Loucy (cell line): ENCODE measurements at regions not wholly inside any gene's neighbourhood (a gene's known extent, or its start where the extent isn't known, plus 50 kb on each side); places are given as distances from the start of the nearest gene placed in this dataset.
"Not testable (repeated sequence)": the region's sequence is repeated elsewhere in the genome, so short reads cannot be mapped to it uniquely, and the experiment has no call there.

Experiments
- H2AFZ ChIP-seq: fragments of 200-600 bp; sonication (generic); 2 replicates; pipeline ENCODE4 v1.6.0; 2016; ENCODE audit warnings: antibody characterized with exemption, mild to moderate bottlenecking, low read length, moderate library complexity
- H3F3A ChIP-seq: fragments of 200-600 bp; 2 replicates; pipeline ENCODE4 v1.6.0; 2016; ENCODE audit warnings: antibody characterized with exemption, low read depth, mild to moderate bottlenecking
- H3K27me3 ChIP-seq: fragments of 200-600 bp; sonication (generic); 2 replicates; pipeline ENCODE4 v1.6.1; 2014; ENCODE audit warnings: low read length, mild to moderate bottlenecking; ENCODE audit not compliant: insufficient read depth, poor library complexity, severe bottlenecking
- H3K36me3 ChIP-seq: fragments of 200-600 bp; sonication (generic); 2 replicates; pipeline ENCODE4 v1.6.1; 2016; ENCODE audit warnings: low read length; ENCODE audit not compliant: insufficient read depth
- H3K4me1 ChIP-seq: fragments of 200-600 bp; sonication (generic); 2 replicates; pipeline ENCODE4 v1.5.1; 2014; ENCODE audit warnings: low read length, mild to moderate bottlenecking; ENCODE audit not compliant: insufficient read depth, poor library complexity, severe bottlenecking
- H3K4me2 ChIP-seq: fragments of 200-600 bp; sonication (generic); 2 replicates; pipeline ENCODE4 v1.6.0; 2014; ENCODE audit warnings: antibody characterized with exemption, low read length, low read depth, mild to moderate bottlenecking; ENCODE audit not compliant: poor library complexity, severe bottlenecking
- H3K4me3 ChIP-seq: fragments of 200-600 bp; sonication (generic); 2 replicates; pipeline ENCODE4 v1.5.1; 2014; ENCODE audit warnings: low read length, mild to moderate bottlenecking, mixed read lengths; ENCODE audit not compliant: poor library complexity, severe bottlenecking
- H3K79me2 ChIP-seq: fragments of 200-600 bp; sonication (generic); 2 replicates; pipeline ENCODE4 v1.6.1; 2014; ENCODE audit warnings: low read length; ENCODE audit not compliant: insufficient read depth
- H3K9ac ChIP-seq: fragments of 200-600 bp; sonication (generic); 2 replicates; pipeline ENCODE4 v1.6.0; 2014; ENCODE audit warnings: mild to moderate bottlenecking, low read depth, low read length, moderate library complexity; ENCODE audit not compliant: poor library complexity, severe bottlenecking
- H3K9me2 ChIP-seq: fragments of 200-600 bp; sonication (generic); replicated peaks from 2 replicates; pipeline ENCODE4 v1.6.1; 2016; ENCODE audit warnings: low read depth, low read length, mixed read lengths
- H3K9me3 ChIP-seq: fragments of 200-600 bp; sonication (generic); 2 replicates; pipeline ENCODE4 v1.6.1; 2014; ENCODE audit warnings: mild to moderate bottlenecking, antibody characterized with exemption, low read length, low read depth; ENCODE audit not compliant: insufficient read depth
- H4K20me1 ChIP-seq: fragments of 200-600 bp; sonication (generic); 2 replicates; pipeline ENCODE4 v1.6.0; 2014; ENCODE audit warnings: antibody characterized with exemption, low read length, mild to moderate bottlenecking; ENCODE audit not compliant: insufficient read depth, poor library complexity, severe bottlenecking
- CTCF ChIP-seq: fragments of 200-600 bp; sonication (generic); conservative IDR thresholded peaks from 2 replicates; pipeline ENCODE4 v1.5.1; 2014; ENCODE audit warnings: mild to moderate bottlenecking, antibody characterized with exemption, low read length
- EZH2phosphoT487 ChIP-seq: fragments of 200-600 bp; IDR thresholded peaks from 2 replicates; pipeline ENCODE4 v1.6.1; 2018; ENCODE audit warnings: antibody characterized with exemption, mild to moderate bottlenecking, moderate library complexity, borderline replicate concordance

- H3K4me1 ChIP-seq: no peaks in the 10 kb centered on the region
- no peak overlapping the region for H3K4me3 ChIP-seq
- no peak overlapping the region for H3K9ac ChIP-seq
- H3K79me2 ChIP-seq: no peaks in the 10 kb centered on the region
- no peak for TF ChIP-seq EZH2phosphoT487
- H3K36me3 ChIP-seq: no peaks in the 10 kb centered on the region
- H3K9me2 ChIP-seq: no peaks in the 10 kb centered on the region
- H3F3A ChIP-seq: no peaks in the 10 kb centered on the region
- no peak overlapping the region for H2AFZ ChIP-seq
- H4K20me1 ChIP-seq: no peaks in the 10 kb centered on the region
- H3K9me3 ChIP-seq: no peaks in the 10 kb centered on the region
- H3K27me3 ChIP-seq: no peaks in the 10 kb centered on the region
- H3K4me2 ChIP-seq: no peak overlapping the region
Observed at GRCh38 chr6:115747719-115748118, 313.0 kb downstream of the FRK start.

DNA sequence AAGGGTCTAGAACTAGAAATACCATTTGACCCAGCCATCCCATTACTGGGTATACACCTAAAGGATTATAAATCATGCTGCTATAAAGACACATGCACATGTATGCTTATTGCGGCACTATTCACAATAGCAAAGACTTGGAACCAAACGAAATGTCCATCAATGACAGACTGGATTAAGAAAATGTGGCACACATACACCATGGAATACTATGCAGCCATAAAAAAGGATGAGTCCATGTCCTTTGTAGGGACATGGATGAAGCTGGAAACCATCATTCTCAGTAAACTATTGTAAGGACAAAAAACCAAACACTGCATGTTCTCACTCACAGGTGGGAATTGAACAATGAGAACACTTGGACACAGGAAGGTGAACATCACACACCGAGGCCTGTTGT lies 314.1 kb downstream of the FRK start:
- not testable (repeated sequence) for H3K4me2 ChIP-seq, H3K9ac ChIP-seq, H4K20me1 ChIP-seq, H3K4me3 ChIP-seq, H3K4me1 ChIP-seq, H3K79me2 ChIP-seq, H3K9me3 ChIP-seq, H3K27me3 ChIP-seq, H3K36me3 ChIP-seq, H3K9me2 ChIP-seq, H2AFZ ChIP-seq, H3F3A ChIP-seq

DNA sequence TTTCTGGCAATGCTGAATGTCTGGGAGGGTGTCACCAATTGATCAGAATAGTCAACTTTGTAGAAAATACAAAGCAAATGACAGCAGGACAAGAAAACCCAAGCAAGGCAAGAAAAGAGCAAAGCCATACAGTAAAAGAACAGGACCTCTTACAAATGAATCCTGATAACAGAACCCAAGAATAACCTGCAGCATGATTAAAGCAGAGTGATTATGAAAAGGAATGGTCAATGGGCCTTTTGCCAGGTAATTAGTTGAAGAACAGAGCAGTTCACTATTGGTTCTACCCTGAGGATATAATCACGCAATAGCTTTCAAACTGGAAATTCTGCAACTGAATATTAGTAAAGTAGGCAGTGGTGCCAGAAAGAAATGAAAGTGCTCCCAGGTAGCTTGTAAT lies 319.8 kb downstream of the FRK start:
- Histone ChIP-seq H3K36me3 (no peaks in the 10 kb centered on the region), H2AFZ (no peak overlapping the region), H4K20me1 (no peaks in the 10 kb centered on the region), H3K4me1 (no peaks in the 10 kb centered on the region), H3K9me2 (no peaks in the 10 kb centered on the region), H3K79me2 (no peaks in the 10 kb centered on the region), H3K4me2 (no peak overlapping the region), H3K27me3 (no peaks in the 10 kb centered on the region), H3K4me3 (no peak overlapping the region), H3K9ac (no peak overlapping the region), H3F3A (no peaks in the 10 kb centered on the region), H3K9me3 (no peaks in the 10 kb centered on the region)
- TF ChIP-seq EZH2phosphoT487 (no peak), CTCF (no peak)

- Histone ChIP-seq H3K4me1 (no peaks in the 10 kb centered on the region), H3K27me3 (no peaks in the 10 kb centered on the region), H3K9me3 (no peaks in the 10 kb centered on the region), H3K4me2 (no peak overlapping the region), H3K4me3 (no peak overlapping the region), H3F3A (no peaks in the 10 kb centered on the region), H3K9me2 (no peaks in the 10 kb centered on the region), H3K79me2 (no peaks in the 10 kb centered on the region), H3K36me3 (no peaks in the 10 kb centered on the region), H2AFZ (no peak overlapping the region), H4K20me1 (no peaks in the 10 kb centered on the region), H3K9ac (no peak overlapping the region)
- TF ChIP-seq EZH2phosphoT487: no peak
- no peak for TF ChIP-seq CTCF
Observed at GRCh38 chr6:115735610-115736009, 325.1 kb downstream of the FRK start.
